Keratinocyte (primary cell): ENCODE measurements at regions not wholly inside any gene's neighbourhood (a gene's known extent, or its start where the extent isn't known, plus 50 kb on each side); places are given as distances from the start of the nearest gene placed in this dataset.

ENCODE experiments used
- CTCF ChIP-seq, 3 experiments: IDR thresholded peaks in 1 of 3; conservative IDR thresholded peaks in 1 of 3; optimal IDR thresholded peaks in 1 of 3; 2 replicates in 2 of 3; 3 replicates in 1 of 3; pipeline versions ENCODE3 to v1.5.1; 2011; ENCODE audit warnings: low read length in 3 of 3, mild to moderate bottlenecking in 3 of 3, moderate library complexity in 2 of 3, control low read depth in 1 of 3, inconsistent platforms in 1 of 3; ENCODE audit not compliant: insufficient read depth in 2 of 3; ENCODE audit errors: extremely low read depth in 1 of 3
- EZH2 ChIP-seq: IDR thresholded peaks from one replicate; pipeline ENCODE4 v1.6.1; 2012; ENCODE audit warnings: inconsistent platforms, mild to moderate bottlenecking, low read length, moderate library complexity

GRCh38 chr17:73814075-73814474, 169.8 kb upstream of the SDK2 start:
- TF ChIP-seq CTCF (optimal IDR thresholded peaks at IDR 0.05 in 1 of 3, IDR thresholded peaks at IDR 0.05 in 1 of 3, conservative IDR thresholded peaks at IDR 0.05 in 1 of 3; ENCODE audit: extremely low read depth in 1 of 3, insufficient read depth in 2 of 3, low read length in 3 of 3) (no peak), EZH2 (no peak)
